8988T (cell line): ENCODE measurements at regions not wholly inside any gene's neighbourhood (a gene's known extent, or its start where the extent isn't known, plus 50 kb on each side); places are given as distances from the start of the nearest gene placed in this dataset.

Experiments used
- DNase-seq: peaks from one replicate; pipeline ENCODE4 v3.0.0; 2011

GRCh38 chr14:101476258-101476915, 84.9 kb upstream of the DIO3 start:
- no peak for DNase-seq

GRCh38 chr14:101476916-101477553, 84.3 kb upstream of the DIO3 start:
- DNase-seq, result no peak

- no peak for DNase-seq
Measured at GRCh38 chr14:101477648-101478047, 83.6 kb upstream of the DIO3 start.

GRCh38 chr14:101478096-101478495, 83.2 kb upstream of the DIO3 start:
- no peak for DNase-seq

GRCh38 chr14:101478796-101479410, 82.4 kb upstream of the DIO3 start:
- DNase-seq, result no peak

- DNase-seq, result no peak
Measured at GRCh38 chr14:101480022-101480746, 81.1 kb upstream of the DIO3 start.

- DNase-seq, result no peak
Measured at GRCh38 chr14:101480747-101481530, 80.4 kb upstream of the DIO3 start.

GRCh38 chr14:101481557-101481956, 79.7 kb upstream of the DIO3 start:
- no peak for DNase-seq

GRCh38 chr14:101482066-101482465, 79.2 kb upstream of the DIO3 start:
- no peak for DNase-seq

- no peak for DNase-seq
Measured at GRCh38 chr14:101483829-101484228, 77.5 kb upstream of the DIO3 start.

GRCh38 chr14:101489092-101489760, 72.1 kb upstream of the DIO3 start:
- no peak for DNase-seq

GRCh38 chr14:101490771-101491170, 70.5 kb upstream of the DIO3 start:
- no peak for DNase-seq

- DNase-seq, result no peak
Measured at GRCh38 chr14:101491841-101492240, 69.5 kb upstream of the DIO3 start.

GRCh38 chr14:101492716-101493115, 68.6 kb upstream of the DIO3 start:
- no peak for DNase-seq

- DNase-seq, result no peak
Measured at GRCh38 chr14:101494826-101495225, 66.5 kb upstream of the DIO3 start.

GRCh38 chr14:101495284-101495683, 66.0 kb upstream of the DIO3 start:
- DNase-seq, result no peak

GRCh38 chr14:101495827-101496775, 65.2 kb upstream of the DIO3 start:
- no peak for DNase-seq

- DNase-seq, result no peak
Measured at GRCh38 chr14:101496776-101497683, 64.3 kb upstream of the DIO3 start.

GRCh38 chr14:101497684-101498525, 63.4 kb upstream of the DIO3 start:
- DNase-seq, result peak; percentile 9
